ENCODE measurements at regions not wholly inside any gene's neighbourhood (a gene's known extent, or its start where the extent isn't known, plus 50 kb on each side); places are given as distances from the start of the nearest gene placed in this dataset.

- Histone ChIP-seq H3K9ac (ENCODE audit: low read length) (no peak overlapping the region), H3K4me1 (ENCODE audit: control insufficient read depth in 1 of 2, insufficient read depth in 2 of 2, low read length in 2 of 2) (no peaks in the 10 kb centered on the region), H3K9me3 (ENCODE audit: control insufficient read depth in 1 of 2, insufficient read depth in 1 of 2, low read depth in 1 of 2, low read length in 2 of 2) (no peaks in the 10 kb centered on the region), H3K9me2 (ENCODE audit: insufficient read depth) (no peaks in the 10 kb centered on the region), H4K20me1 (ENCODE audit: insufficient read depth) (no peaks in the 10 kb centered on the region), H3K27me3 (ENCODE audit: insufficient read depth, low read length) (no peaks in the 10 kb centered on the region), H3K4me3 (replicated peaks in 1 of 2; ENCODE audit: low read depth in 1 of 2, low read length in 2 of 2) (no peak overlapping the region), H3K79me2 (ENCODE audit: insufficient read depth, low read length) (no peaks in the 10 kb centered on the region), H3K27ac (ENCODE audit: low read depth, low read length) (no peak overlapping the region), H2AFZ (ENCODE audit: low read depth, low read length, poor library complexity, severe bottlenecking) (no peak overlapping the region), H3K4me2 (ENCODE audit: low read length) (no peak overlapping the region), H3K36me3 (ENCODE audit: control insufficient read depth in 1 of 2, insufficient read depth in 2 of 2, low read length in 2 of 2) (no peaks in the 10 kb centered on the region)
- CTCF ChIA-PET: no interaction called here
- intact Hi-C loops (cut with micrococcal nuclease): no loop called here
- RAD21 ChIA-PET (ENCODE audit: low non-redundant PET in 1 of 2, low total read pairs in 2 of 2, uncharacterized antibody in 2 of 2, unreplicated experiment in 2 of 2): no interaction called here
- no TSS peak for BruUV-seq (replicated peaks)
- ATAC-seq (no peak), DNase-seq (ENCODE audit: low read depth, low spot score) (no peak)
- POLR2A ChIA-PET: no interaction called here
- TF ChIP-seq JUND (IDR thresholded peaks at IDR 0.05) (no peak), ZBTB33 (IDR thresholded peaks at IDR 0.05; ENCODE audit: extremely low read depth, insufficient replicate concordance, low read length) (no peak), YY1 (IDR thresholded peaks at IDR 0.05; ENCODE audit: extremely low read depth, insufficient replicate concordance, low read depth, low read length) (no peak), CTCF (IDR thresholded peaks at IDR 0.05 in 2 of 3, conservative IDR thresholded peaks at IDR 0.05 in 1 of 3; ENCODE audit: borderline replicate concordance in 1 of 3, insufficient read depth in 1 of 3, low read depth in 2 of 3, low read length in 2 of 3) (no peak)
Observed at GRCh38 chr7:34237493-34237849, 332.1 kb downstream of the BMPER start.

- BruUV-seq (replicated peaks): no TSS peak
- H3K27ac ChIP-seq (ENCODE audit: low read depth, low read length): no peak overlapping the region
- ATAC-seq: no peak
- intact Hi-C loops (cut with micrococcal nuclease): no loop called here
- H3K9ac ChIP-seq (ENCODE audit: low read length): no peak overlapping the region
- no peaks in the 10 kb centered on the region for H4K20me1 ChIP-seq (ENCODE audit: insufficient read depth)
- no peaks in the 10 kb centered on the region for H3K79me2 ChIP-seq (ENCODE audit: insufficient read depth, low read length)
- no peak overlapping the region for H3K4me3 ChIP-seq (replicated peaks in 1 of 2; ENCODE audit: low read depth in 1 of 2, low read length in 2 of 2)
- no peaks in the 10 kb centered on the region for H3K36me3 ChIP-seq (ENCODE audit: control insufficient read depth in 1 of 2, insufficient read depth in 2 of 2, low read length in 2 of 2)
- H2AFZ ChIP-seq (ENCODE audit: low read depth, low read length, poor library complexity, severe bottlenecking): no peak overlapping the region
- no peak for DNase-seq (ENCODE audit: low read depth, low spot score)
- no peak overlapping the region for H3K4me2 ChIP-seq (ENCODE audit: low read length)
- no peaks in the 10 kb centered on the region for H3K4me1 ChIP-seq (ENCODE audit: control insufficient read depth in 1 of 2, insufficient read depth in 2 of 2, low read length in 2 of 2)
- no peaks in the 10 kb centered on the region for H3K9me3 ChIP-seq (ENCODE audit: control insufficient read depth in 1 of 2, insufficient read depth in 1 of 2, low read depth in 1 of 2, low read length in 2 of 2)
- ChIA-PET RAD21 (ENCODE audit: low non-redundant PET in 1 of 2, low total read pairs in 2 of 2, uncharacterized antibody in 2 of 2, unreplicated experiment in 2 of 2) (no interaction called here), CTCF (interaction anchor here (1.2 kb wide), 1 partner anchor 357 kb away, joined by 3 read pairs; no protein-coding TSS in a partner anchor), POLR2A (no interaction called here)
- H3K9me2 ChIP-seq (ENCODE audit: insufficient read depth): no peaks in the 10 kb centered on the region
- H3K27me3 ChIP-seq (ENCODE audit: insufficient read depth, low read length): no peaks in the 10 kb centered on the region
- TF ChIP-seq EGR1 (IDR thresholded peaks at IDR 0.05; ENCODE audit: low read depth): no peak
- no peak for TF ChIP-seq FOSL1 (IDR thresholded peaks at IDR 0.05; ENCODE audit: low read depth)
- TF ChIP-seq POLR2AphosphoS5 (IDR thresholded peaks at IDR 0.05; ENCODE audit: low read depth, low read length): no peak
- no peak for TF ChIP-seq SRF (IDR thresholded peaks at IDR 0.05; ENCODE audit: low read depth)
- TF ChIP-seq EZH2phosphoT487 (IDR thresholded peaks at IDR 0.05; ENCODE audit: borderline replicate concordance): no peak
- no peak for TF ChIP-seq EZH2 (IDR thresholded peaks at IDR 0.05)
- TF ChIP-seq TCF7L2 (IDR thresholded peaks at IDR 0.05; ENCODE audit: borderline replicate concordance, extremely low read depth, insufficient read depth, insufficient read length): no peak
- no peak for TF ChIP-seq RAD21 (IDR thresholded peaks at IDR 0.05; ENCODE audit: low read depth)
- no peak for TF ChIP-seq ZNF274 (IDR thresholded peaks at IDR 0.05; ENCODE audit: low read depth, low read length)
- no peak for TF ChIP-seq REST (IDR thresholded peaks at IDR 0.05; ENCODE audit: low read depth)
Observed at GRCh38 chr7:34240417-34240816, 335.1 kb downstream of the BMPER start.
